OCI-LY7 (cell line): ENCODE measurements at regions not wholly inside any gene's neighbourhood (a gene's known extent, or its start where the extent isn't known, plus 50 kb on each side); places are given as distances from the start of the nearest gene placed in this dataset.

Source experiments
- BruUV-seq: library from RNA; stranded (reverse); fragments of 400-500 nt; replicated peaks from 2 replicates; lab custom pipeline; 2021; lab: Mats Ljungman, UMichigan
- CTCF ChIA-PET: fragments of 300-600 bp; sonication (Branson Sonifier 250); formaldehyde crosslinking; loops from one replicate; lab custom pipeline; 2022; ENCODE audit warnings: antibody characterized with exemption; ENCODE audit not compliant: unreplicated experiment; lab: Charles Lee
- POLR2A ChIA-PET: fragments of 300-600 bp; sonication (Branson Sonifier 250); formaldehyde crosslinking; loops from one replicate; lab custom pipeline; 2022; ENCODE audit warnings: antibody characterized with exemption; lab: Charles Lee
- DNase-seq: peaks from one replicate; pipeline ENCODE4 v3.0.0-alpha.2; 2015; ENCODE audit warnings: low spot score
- H2AFZ ChIP-seq: fragments of 200-600 bp; sonication (generic), shearing (Covaris generic); 2 replicates; pipeline ENCODE4 v1.6.1; 2014; ENCODE audit warnings: mild to moderate bottlenecking, antibody characterized with exemption, low read length, moderate library complexity
- H3K27ac ChIP-seq: fragments of 200-600 bp; sonication (generic); 2 replicates; pipeline ENCODE4 v1.5.1; 2014; ENCODE audit warnings: mixed run types, low read depth, mild to moderate bottlenecking, moderate library complexity, low read length, inconsistent platforms; ENCODE audit not compliant: poor library complexity, severe bottlenecking
- H3K36me3 ChIP-seq: fragments of 200-600 bp; sonication (generic); 2 replicates; pipeline ENCODE4 v1.6.1; 2014; ENCODE audit warnings: mild to moderate bottlenecking, antibody characterized with exemption, low read length, moderate library complexity, mixed read lengths; ENCODE audit not compliant: insufficient read depth
- H3K4me1 ChIP-seq: fragments of 200-600 bp; sonication (generic); 2 replicates; pipeline ENCODE4 v1.5.1; 2014; ENCODE audit warnings: mild to moderate bottlenecking, low read length; ENCODE audit not compliant: insufficient read depth, poor library complexity, severe bottlenecking
- H3K4me2 ChIP-seq: fragments of 200-600 bp; sonication (generic); 2 replicates; pipeline ENCODE4 v1.6.1; 2014; ENCODE audit warnings: mild to moderate bottlenecking, low read length
- H3K4me3 ChIP-seq: fragments of 200-600 bp; sonication (generic); 2 replicates; pipeline ENCODE4 v1.5.1; 2014; ENCODE audit warnings: mild to moderate bottlenecking, low read depth, low read length; ENCODE audit not compliant: poor library complexity, severe bottlenecking
- H3K79me2 ChIP-seq: fragments of 200-600 bp; sonication (generic); 2 replicates; pipeline ENCODE4 v1.6.1; 2016; ENCODE audit warnings: low read depth, mild to moderate bottlenecking, low read length, moderate library complexity, mixed read lengths; ENCODE audit not compliant: insufficient read depth
- H3K9me2 ChIP-seq: fragments of 200-600 bp; sonication (generic); 2 replicates; pipeline ENCODE4 v1.6.1; 2016; ENCODE audit warnings: mild to moderate bottlenecking, low read length, mixed read lengths; ENCODE audit not compliant: insufficient read depth
- H3K9me3 ChIP-seq: fragments of 200-600 bp; sonication (generic); 2 replicates; pipeline ENCODE4 v1.6.1; 2014; ENCODE audit warnings: mild to moderate bottlenecking, mixed run types, low read length, mixed read lengths
- H4K20me1 ChIP-seq: fragments of 200-600 bp; sonication (generic); 2 replicates; pipeline ENCODE4 v1.6.1; 2014; ENCODE audit warnings: mild to moderate bottlenecking, antibody characterized with exemption, low read length, moderate library complexity, mixed read lengths; ENCODE audit not compliant: insufficient read depth
- CTCF ChIP-seq: fragments of 200-600 bp; sonication (generic); conservative IDR thresholded peaks from 2 replicates; pipeline ENCODE4 v1.5.1; 2014; ENCODE audit warnings: mild to moderate bottlenecking, antibody characterized with exemption, low read length, moderate library complexity, mixed read lengths
- EZH2phosphoT487 ChIP-seq: fragments of 200-600 bp; sonication (generic); IDR thresholded peaks from 2 replicates; pipeline ENCODE4 v1.6.1; 2018; ENCODE audit warnings: low read depth, borderline replicate concordance, mild to moderate bottlenecking, mixed run types, antibody characterized with exemption, low read length, moderate library complexity, mixed read lengths
- intact Hi-C: fragments of 100-400 bp; cut with micrococcal nuclease; formaldehyde crosslinking; loops from one replicate; pipeline ENCODE4 v1.10.0; 2022; ENCODE audit not compliant: unreplicated experiment

- DNase-seq = no peak
- TF ChIP-seq EZH2phosphoT487 = no peak
- TF ChIP-seq CTCF = no peak
- ChIA-PET CTCF (no interaction called here), POLR2A (interaction anchor here (0.5 kb wide), 1 partner anchor 8 kb away, joined by 4 read pairs; no protein-coding TSS in a partner anchor)
- BruUV-seq = no TSS peak
- no peaks in the 10 kb centered on the region for H3K36me3 ChIP-seq
- H3K9me2 ChIP-seq = no peaks in the 10 kb centered on the region
- no peaks in the 10 kb centered on the region for H3K4me1 ChIP-seq
- no peaks in the 10 kb centered on the region for H3K9me3 ChIP-seq
- intact Hi-C loops = no loop called here
- no peak overlapping the region for H2AFZ ChIP-seq
- no peak overlapping the region for H3K4me3 ChIP-seq
- no peaks in the 10 kb centered on the region for H4K20me1 ChIP-seq
- no peak overlapping the region for H3K27ac ChIP-seq
- no peak overlapping the region for H3K4me2 ChIP-seq
- no peaks in the 10 kb centered on the region for H3K79me2 ChIP-seq
Measured at GRCh38 chr10:85400981-85401695, 965.5 kb downstream of the GRID1 start.

- no peaks in the 10 kb centered on the region for H3K4me1 ChIP-seq
- intact Hi-C loops = no loop called here
- no peak overlapping the region for H3K4me2 ChIP-seq
- no peaks in the 10 kb centered on the region for H3K36me3 ChIP-seq
- DNase-seq = no peak
- POLR2A ChIA-PET = no interaction called here
- H2AFZ ChIP-seq = no peak overlapping the region
- CTCF ChIA-PET = no interaction called here
- no peak overlapping the region for H3K4me3 ChIP-seq
- H4K20me1 ChIP-seq = no peaks in the 10 kb centered on the region
- H3K9me2 ChIP-seq = no peaks in the 10 kb centered on the region
- H3K9me3 ChIP-seq = no peaks in the 10 kb centered on the region
- no peaks in the 10 kb centered on the region for H3K79me2 ChIP-seq
- BruUV-seq = no TSS peak
- no peak overlapping the region for H3K27ac ChIP-seq
- no peak for TF ChIP-seq EZH2phosphoT487
- no peak for TF ChIP-seq CTCF
Measured at GRCh38 chr10:85402541-85402940, 964.1 kb downstream of the GRID1 start.

GRCh38 chr10:85407088-85407487 lies 959.5 kb downstream of the GRID1 start:
- ChIA-PET CTCF (no interaction called here), POLR2A (interaction anchor here (0.7 kb wide), 1 partner anchor 44 kb away, joined by 3 read pairs; no protein-coding TSS in a partner anchor)
- Histone ChIP-seq H3K27ac (no peak overlapping the region), H3K36me3 (no peaks in the 10 kb centered on the region), H3K9me3 (no peaks in the 10 kb centered on the region), H3K4me2 (no peak overlapping the region), H3K4me1 (no peaks in the 10 kb centered on the region), H3K79me2 (no peaks in the 10 kb centered on the region), H3K9me2 (no peaks in the 10 kb centered on the region), H2AFZ (no peak overlapping the region), H4K20me1 (no peaks in the 10 kb centered on the region), H3K4me3 (no peak overlapping the region)
- no TSS peak for BruUV-seq
- DNase-seq = no peak
- intact Hi-C loops = no loop called here
- TF ChIP-seq CTCF (no peak), EZH2phosphoT487 (no peak)
